Activated naive CD4-positive, alpha-beta T cell treated with anti-CD3 and anti-CD28 coated beads, Interleukin-2, amount 50 U/mL, for 72 hours (primary cell): ENCODE measurements at regions not wholly inside any gene's neighbourhood (a gene's known extent, or its start where the extent isn't known, plus 50 kb on each side); places are given as distances from the start of the nearest gene placed in this dataset.
A peak's percentile ranks its signal among the peaks of the same experiment; 100 is the strongest.

ENCODE experiments used
- ATAC-seq, 2 donors: fragments of 150-1000 bp; cut with Tn5 transposase; 2 replicates each; pipeline ENCODE4 v1.10.0; 2021; ENCODE audit warnings: mild to moderate bottlenecking in 2 of 2, moderate library complexity in 2 of 2
- DNase-seq, 2 donors: peaks; one replicate each; pipeline ENCODE4 v3.0.0; 2021 to 2022; ENCODE audit warnings: low spot score in 2 of 2
- H3K27ac Mint-ChIP-seq, 2 donors: one replicate each; pipeline ENCODE4 v1.8.0; 2022; ENCODE audit warnings: mild to moderate bottlenecking in 2 of 2, mixed read lengths in 2 of 2
- H3K36me3 Mint-ChIP-seq, 2 donors: one replicate each; pipeline ENCODE4 v1.8.0; 2022; ENCODE audit warnings: mixed read lengths in 2 of 2
- H3K9me3 Mint-ChIP-seq, 2 donors: one replicate each; pipeline ENCODE4 v1.8.0; 2022; ENCODE audit warnings: mixed read lengths in 2 of 2

GRCh38 chr4:23686169-23686897 lies 203.5 kb downstream of the PPARGC1A start:
- Mint-ChIP-seq H3K9me3 (peaks cover 13 to 16% of the 10 kb centered on the region in 2 donors), H3K27ac (no peak overlapping the region), H3K36me3 (peaks cover 6 to 14% of the 10 kb centered on the region in 2 donors)
- DNase-seq, result no peak
- ATAC-seq, result no peak

- Mint-ChIP-seq H3K9me3 (peaks cover 12 to 16% of the 10 kb centered on the region in 2 donors), H3K27ac (no peak overlapping the region), H3K36me3 (peaks cover 6 to 14% of the 10 kb centered on the region in 2 donors)
- DNase-seq (no peak), ATAC-seq (no peak)
Measured at GRCh38 chr4:23685471-23685870, 204.4 kb downstream of the PPARGC1A start.

GRCh38 chr4:23680671-23681518 lies 209.0 kb downstream of the PPARGC1A start:
- no peaks in the 10 kb centered on the region for H3K36me3 Mint-ChIP-seq
- H3K9me3 Mint-ChIP-seq, result peaks cover 0 to under 1% of the 10 kb centered on the region in 2 donors
- ATAC-seq, result no peak
- no peak overlapping the region for H3K27ac Mint-ChIP-seq
- DNase-seq, result no peak

- ATAC-seq (no peak), DNase-seq (no peak)
- peaks cover 5 to 15% of the 10 kb centered on the region in 2 donors for H3K9me3 Mint-ChIP-seq
- no peaks in the 10 kb centered on the region for H3K36me3 Mint-ChIP-seq
- H3K27ac Mint-ChIP-seq, result no peak overlapping the region
Measured at GRCh38 chr4:23674694-23675093, 215.2 kb downstream of the PPARGC1A start.

- ATAC-seq, result no peak
- Mint-ChIP-seq H3K27ac (no peak overlapping the region), H3K9me3 (peaks cover 18% of the 10 kb centered on the region in 2 donors), H3K36me3 (no peaks in the 10 kb centered on the region)
- no peak for DNase-seq
Measured at GRCh38 chr4:23667659-23668058, 222.2 kb downstream of the PPARGC1A start.

- no peak for DNase-seq
- no peak for ATAC-seq
Measured at GRCh38 chr4:23660865-23661264, 229.0 kb downstream of the PPARGC1A start.

GRCh38 chr4:23654791-23655190 lies 235.1 kb downstream of the PPARGC1A start:
- ATAC-seq, result no peak
- no peak overlapping the region for H3K27ac Mint-ChIP-seq

More at GRCh38 chr4:23660865-23661264, 229.0 kb downstream of the PPARGC1A start:
- peaks cover 4 to 7% of the 10 kb centered on the region in 2 donors for H3K9me3 Mint-ChIP-seq
- H3K27ac Mint-ChIP-seq, result no peak overlapping the region
- no peaks in the 10 kb centered on the region for H3K36me3 Mint-ChIP-seq

GRCh38 chr4:23648854-23649596 lies 240.8 kb downstream of the PPARGC1A start:
- DNase-seq (no peak), ATAC-seq (no peak)
- H3K9me3 Mint-ChIP-seq, result peaks cover 0 to 5% of the 10 kb centered on the region in 2 donors
- H3K36me3 Mint-ChIP-seq, result no peaks in the 10 kb centered on the region
- no peak overlapping the region for H3K27ac Mint-ChIP-seq

More at GRCh38 chr4:23654791-23655190, 235.1 kb downstream of the PPARGC1A start:
- DNase-seq, result no peak
- Mint-ChIP-seq H3K36me3 (no peaks in the 10 kb centered on the region), H3K9me3 (peaks cover 0 to 7% of the 10 kb centered on the region in 2 donors)

- Mint-ChIP-seq H3K27ac (no peak overlapping the region), H3K9me3 (peaks cover 9 to 13% of the 10 kb centered on the region in 2 donors), H3K36me3 (no peaks in the 10 kb centered on the region)
- ATAC-seq (no peak), DNase-seq (no peak)
Measured at GRCh38 chr4:23635468-23635867, 254.4 kb downstream of the PPARGC1A start.

GRCh38 chr4:23631255-23631950 lies 258.4 kb downstream of the PPARGC1A start:
- no peak for DNase-seq
- peaks cover 6 to 11% of the 10 kb centered on the region in 2 donors for H3K9me3 Mint-ChIP-seq
- H3K36me3 Mint-ChIP-seq, result no peaks in the 10 kb centered on the region

GRCh38 chr4:23630110-23630509 lies 259.7 kb downstream of the PPARGC1A start:
- Mint-ChIP-seq H3K36me3 (no peaks in the 10 kb centered on the region), H3K9me3 (peaks cover 8 to 13% of the 10 kb centered on the region in 2 donors), H3K27ac (no peak overlapping the region)
- DNase-seq (no peak), ATAC-seq (no peak)

More at GRCh38 chr4:23631255-23631950, 258.4 kb downstream of the PPARGC1A start:
- H3K27ac Mint-ChIP-seq, result no peak overlapping the region
- ATAC-seq, result no peak

- ATAC-seq, result no peak
- H3K36me3 Mint-ChIP-seq, result no peaks in the 10 kb centered on the region
Measured at GRCh38 chr4:23629421-23629820, 260.4 kb downstream of the PPARGC1A start.

GRCh38 chr4:23614284-23614892 lies 275.5 kb downstream of the PPARGC1A start:
- no peak for DNase-seq
- peak in 1 of 2 donors; percentile 26 for ATAC-seq
- Mint-ChIP-seq H3K9me3 (no peaks in the 10 kb centered on the region), H3K27ac (no peak overlapping the region), H3K36me3 (no peaks in the 10 kb centered on the region)

More at GRCh38 chr4:23629421-23629820, 260.4 kb downstream of the PPARGC1A start:
- no peak for DNase-seq
- no peak overlapping the region for H3K27ac Mint-ChIP-seq
- H3K9me3 Mint-ChIP-seq, result peaks cover 8 to 13% of the 10 kb centered on the region in 2 donors

GRCh38 chr4:23613782-23614181 lies 276.1 kb downstream of the PPARGC1A start:
- DNase-seq (no peak), ATAC-seq (no peak)
- no peak overlapping the region for H3K27ac Mint-ChIP-seq
- no peaks in the 10 kb centered on the region for H3K36me3 Mint-ChIP-seq
- H3K9me3 Mint-ChIP-seq, result peaks cover 3 to 4% of the 10 kb centered on the region in 2 donors

GRCh38 chr4:23602720-23603119 lies 287.1 kb downstream of the PPARGC1A start:
- H3K9me3 Mint-ChIP-seq, result peaks cover 4 to 7% of the 10 kb centered on the region in 2 donors
- peaks cover 0 to 6% of the 10 kb centered on the region in 2 donors for H3K36me3 Mint-ChIP-seq
- no peak overlapping the region for H3K27ac Mint-ChIP-seq
- DNase-seq (no peak), ATAC-seq (no peak)

- ATAC-seq, result no peak
- Mint-ChIP-seq H3K27ac (no peak overlapping the region), H3K9me3 (peaks cover 0 to 13% of the 10 kb centered on the region in 2 donors), H3K36me3 (no peaks in the 10 kb centered on the region)
- no peak for DNase-seq
Measured at GRCh38 chr4:23594125-23594524, 295.7 kb downstream of the PPARGC1A start.
